GM19455 (cell line): ENCODE measurements at regions not wholly inside any gene's neighbourhood (a gene's known extent, or its start where the extent isn't known, plus 50 kb on each side); places are given as distances from the start of the nearest gene placed in this dataset.
"Not testable (repeated sequence)": the region's sequence is repeated elsewhere in the genome, so short reads cannot be mapped to it uniquely, and the experiment has no call there.

Experiments
- ATAC-seq: cut with Tn5 transposase; IDR thresholded peaks from one replicate; pipeline ENCODE4 v1.9.1; 2021; ENCODE audit not compliant: unreplicated experiment

DNA sequence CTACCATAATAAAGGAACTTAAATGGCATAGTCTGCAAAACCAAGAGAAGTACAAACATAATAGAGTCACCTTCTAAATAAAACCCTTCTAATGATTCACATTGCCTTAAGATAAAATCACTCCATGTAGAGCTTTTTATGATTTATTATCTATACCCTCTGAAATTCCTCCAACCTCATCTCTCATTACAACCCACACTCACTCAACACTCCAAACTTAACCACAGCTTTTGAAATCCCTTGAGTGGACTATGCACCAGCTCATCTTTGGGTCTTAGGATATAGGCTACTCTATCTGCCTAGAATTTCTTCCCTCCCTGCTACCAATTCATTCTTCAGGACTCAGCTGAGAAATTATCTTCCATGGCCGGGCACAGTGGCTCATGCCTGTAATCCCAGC lies 122.5 kb downstream of the CETN3 start:
- no peak for ATAC-seq

- no peak for ATAC-seq
Observed at GRCh38 chr5:90285581-90285980, 124.0 kb downstream of the CETN3 start.

DNA sequence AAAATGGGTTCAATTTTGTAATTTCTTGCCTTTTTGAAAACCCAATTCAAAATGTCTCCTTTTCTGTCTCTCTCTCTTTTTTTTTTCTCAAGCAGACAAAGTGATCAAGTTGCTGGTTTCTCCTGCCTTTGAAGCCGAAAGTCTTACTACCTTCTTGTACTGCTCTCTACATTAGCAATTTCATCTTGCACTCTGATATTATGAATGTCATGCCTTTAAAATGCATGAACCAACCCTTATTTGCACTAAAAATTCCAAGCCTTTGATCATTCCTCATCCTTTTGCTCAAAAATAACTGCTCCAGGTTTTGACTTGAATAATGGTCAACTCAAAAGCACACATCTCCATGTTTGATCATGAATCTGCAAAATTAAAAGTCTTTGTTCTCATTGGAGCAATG lies 125.2 kb downstream of the CETN3 start:
- ATAC-seq = no peak

DNA sequence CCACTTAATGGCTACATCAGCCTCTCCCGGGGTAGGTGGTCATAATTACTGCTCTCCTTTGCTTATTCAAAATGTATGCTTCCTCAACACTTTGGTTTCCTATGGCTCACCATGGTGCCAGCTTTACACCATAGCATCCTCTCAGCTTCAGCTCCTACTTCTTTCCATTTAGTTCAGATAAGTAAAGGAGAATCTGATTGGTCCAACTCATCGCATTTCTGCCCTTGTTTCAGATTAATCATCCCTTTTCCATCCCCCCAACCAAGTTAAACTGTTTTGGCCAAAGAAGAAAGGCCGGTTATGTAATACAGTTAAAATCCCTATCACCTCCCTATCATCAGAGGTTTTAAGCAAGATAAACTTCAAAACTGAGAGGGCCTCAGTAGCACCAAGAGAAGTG lies 130.5 kb downstream of the CETN3 start:
- no peak for ATAC-seq

- ATAC-seq = no peak
Observed at GRCh38 chr5:90274216-90274615, 135.3 kb downstream of the CETN3 start.

GRCh38 chr5:90267646-90268045 lies 141.9 kb downstream of the CETN3 start:
- no peak for ATAC-seq

DNA sequence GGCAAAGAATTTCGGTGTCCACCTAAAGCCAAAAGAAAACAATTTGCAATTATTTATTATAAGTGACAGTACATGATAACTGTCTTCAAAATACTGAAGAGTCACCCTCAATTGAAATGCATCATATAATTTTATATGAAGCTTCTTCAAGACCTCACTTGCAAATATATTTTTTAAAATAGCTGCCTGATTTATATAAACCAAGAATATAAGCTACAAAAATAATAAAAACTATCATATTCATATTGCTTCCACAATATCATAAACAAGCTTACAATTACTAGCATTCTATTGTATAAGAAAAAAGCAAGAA lies 144.1 kb downstream of the CETN3 start:
- no peak for ATAC-seq

GRCh38 chr5:90264689-90265544 lies 144.6 kb downstream of the CETN3 start:
- ATAC-seq = no peak

- ATAC-seq = no peak
Observed at GRCh38 chr5:90263102-90263820, 146.3 kb downstream of the CETN3 start.

DNA sequence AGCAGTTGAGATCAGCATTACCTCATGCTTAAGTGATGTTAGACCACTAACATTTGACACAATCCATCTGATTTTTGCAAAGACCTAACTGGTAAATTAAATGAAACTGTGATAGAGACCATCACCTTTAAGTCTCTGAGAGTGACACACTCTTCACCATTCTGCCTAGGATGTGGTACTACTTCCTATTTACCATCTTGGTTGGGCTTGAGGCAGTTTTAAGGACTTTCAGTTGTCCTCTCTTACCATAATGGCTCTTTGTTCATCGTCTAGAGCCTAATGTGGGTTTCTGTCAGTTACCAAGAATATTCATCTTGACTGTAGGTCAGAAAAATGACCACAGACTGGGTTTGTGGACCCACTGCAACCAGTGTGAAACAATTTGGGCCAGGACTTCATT lies 158.1 kb downstream of the CETN3 start:
- ATAC-seq = no peak

GRCh38 chr5:90248640-90249039 lies 160.9 kb downstream of the CETN3 start:
- ATAC-seq = no peak

DNA sequence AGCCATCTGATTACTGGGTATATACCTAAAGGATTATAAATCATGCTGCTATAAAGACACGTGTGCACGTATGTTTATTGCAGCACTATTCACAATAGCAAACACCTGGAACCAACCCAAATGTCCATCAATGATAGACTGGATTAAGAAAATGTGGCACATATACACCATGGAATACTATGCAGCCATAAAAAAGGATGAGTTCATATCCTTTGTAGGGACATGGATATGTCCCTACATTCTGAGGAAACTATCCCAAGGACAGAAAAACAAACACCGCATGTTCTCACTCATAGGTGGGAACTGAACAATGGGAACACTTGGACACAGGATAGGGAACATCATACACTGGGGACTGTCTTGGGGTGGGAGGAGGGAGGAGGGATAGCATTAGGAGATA lies 165.7 kb downstream of the CETN3 start:
- not testable (repeated sequence) for ATAC-seq

GRCh38 chr5:90233476-90233875 lies 176.1 kb downstream of the CETN3 start:
- no peak for ATAC-seq

- ATAC-seq = no peak
Observed at GRCh38 chr5:90231688-90232087, 177.9 kb downstream of the CETN3 start.

GRCh38 chr5:90227683-90228082 lies 181.9 kb downstream of the CETN3 start:
- no peak for ATAC-seq

- ATAC-seq = no peak
Observed at GRCh38 chr5:90226433-90227099, 183.0 kb downstream of the CETN3 start.

DNA sequence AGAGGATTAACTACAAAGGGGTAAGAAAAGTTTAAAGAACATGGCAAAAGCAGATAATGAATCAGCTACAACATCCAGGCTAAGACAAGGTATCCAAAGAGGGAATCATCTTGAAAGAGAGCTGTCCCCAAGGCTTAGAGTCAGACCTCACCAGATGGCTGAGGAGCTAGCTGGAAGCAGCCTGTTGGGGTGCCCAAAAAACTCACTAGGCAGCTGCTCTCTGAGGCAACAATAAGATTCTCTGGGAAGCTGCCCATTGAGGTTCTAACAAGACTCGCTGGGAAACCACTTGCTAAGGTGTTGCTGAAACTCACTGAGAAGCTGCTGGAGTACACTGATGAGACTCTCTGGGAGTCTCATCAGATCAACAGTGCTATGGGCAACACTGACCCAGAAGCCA lies 185.2 kb downstream of the CETN3 start:
- ATAC-seq = no peak

- ATAC-seq = no peak
Observed at GRCh38 chr5:90223756-90224155, 185.8 kb downstream of the CETN3 start.

DNA sequence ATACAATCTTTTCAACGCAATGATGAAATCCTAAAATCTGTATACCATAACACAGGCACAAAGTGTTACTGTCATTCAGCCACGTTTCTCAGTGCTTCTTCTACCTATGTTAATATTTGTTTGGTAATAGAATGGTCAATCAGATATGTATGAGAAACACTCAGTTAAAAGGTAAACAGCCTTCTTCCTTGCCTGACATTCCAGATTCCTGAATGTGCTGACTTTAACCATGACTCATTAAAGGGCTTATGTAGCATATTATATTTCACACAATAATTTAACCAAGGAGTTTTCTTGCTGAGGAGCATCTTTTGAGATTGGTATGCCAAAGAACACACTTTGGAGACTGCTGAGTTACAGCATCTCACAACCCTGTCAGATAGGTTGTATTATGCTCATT lies 187.6 kb downstream of the CETN3 start:
- no peak for ATAC-seq

DNA sequence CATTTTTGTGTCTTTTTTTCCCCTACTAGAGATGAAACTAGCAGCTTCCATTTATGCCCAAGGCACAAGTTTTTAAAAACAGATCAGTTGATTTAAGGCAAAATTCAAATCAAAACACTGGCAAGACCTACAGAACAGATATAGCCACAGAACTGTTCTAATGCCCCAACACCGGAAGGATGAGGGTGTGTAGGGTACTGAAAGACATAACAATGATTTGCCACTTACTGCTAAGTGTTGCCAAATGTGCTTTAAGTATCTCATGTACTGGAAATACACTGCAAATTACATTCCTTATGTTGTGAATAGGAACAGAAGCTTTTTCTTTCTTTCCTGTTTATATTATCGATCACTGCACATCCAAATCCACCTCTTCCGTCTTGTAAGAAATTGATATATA lies 189.0 kb downstream of the CETN3 start:
- no peak for ATAC-seq

GRCh38 chr5:90214991-90215390 lies 194.6 kb downstream of the CETN3 start:
- no peak for ATAC-seq

- not testable (repeated sequence) for ATAC-seq
Observed at GRCh38 chr5:90208323-90208722, 201.2 kb downstream of the CETN3 start.
